BJ (cell line): ENCODE measurements at regions not wholly inside any gene's neighbourhood (a gene's known extent, or its start where the extent isn't known, plus 50 kb on each side); places are given as distances from the start of the nearest gene placed in this dataset.

ENCODE experiments used
- CTCF ChIA-PET: fragments of 350-600 bp; formaldehyde crosslinking; extraction: SDS; loops from one replicate; lab custom pipeline; 2021; ENCODE audit warnings: antibody characterized with exemption, inconsistent platforms; lab: Yijun Ruan, JAX
- POLR2A ChIA-PET: fragments of 300-600 bp; sonication (Branson Sonifier 250); formaldehyde crosslinking; extraction: SDS; loops from one replicate; lab custom pipeline; 2021; ENCODE audit warnings: antibody characterized with exemption; lab: Charles Lee
- DNase-seq: peaks from one replicate; pipeline ENCODE4 v3.0.0-alpha.2; 2011; ENCODE audit warnings: low read depth
- H3K27me3 ChIP-seq: 2 replicates; pipeline ENCODE4 v1.6.0; 2011; ENCODE audit warnings: low read length; ENCODE audit not compliant: control insufficient read depth, insufficient read depth
- H3K36me3 ChIP-seq: 2 replicates; pipeline ENCODE4 v1.5.1; 2011; ENCODE audit warnings: low read length; ENCODE audit not compliant: control insufficient read depth, insufficient read depth
- H3K4me3 ChIP-seq: 2 replicates; pipeline ENCODE4 v1.5.1; 2011; ENCODE audit warnings: low read depth, mild to moderate bottlenecking, control low read depth, low read length
- TF ChIP-seq, protein P1 (sequence below): IDR thresholded peaks from 2 replicates; pipeline ENCODE4 v1.5.1; 2011; ENCODE audit warnings: low read depth, mild to moderate bottlenecking, control low read depth, inconsistent platforms, low read length, moderate library complexity; ENCODE audit not compliant: insufficient read depth

- CTCF ChIA-PET, result no interaction called here
- Histone ChIP-seq H3K4me3 (no peak overlapping the region), H3K36me3 (no peaks in the 10 kb centered on the region), H3K27me3 (no peaks in the 10 kb centered on the region)
- no peak for DNase-seq
- POLR2A ChIA-PET, result no interaction called here
- TF ChIP-seq, protein P1, sequence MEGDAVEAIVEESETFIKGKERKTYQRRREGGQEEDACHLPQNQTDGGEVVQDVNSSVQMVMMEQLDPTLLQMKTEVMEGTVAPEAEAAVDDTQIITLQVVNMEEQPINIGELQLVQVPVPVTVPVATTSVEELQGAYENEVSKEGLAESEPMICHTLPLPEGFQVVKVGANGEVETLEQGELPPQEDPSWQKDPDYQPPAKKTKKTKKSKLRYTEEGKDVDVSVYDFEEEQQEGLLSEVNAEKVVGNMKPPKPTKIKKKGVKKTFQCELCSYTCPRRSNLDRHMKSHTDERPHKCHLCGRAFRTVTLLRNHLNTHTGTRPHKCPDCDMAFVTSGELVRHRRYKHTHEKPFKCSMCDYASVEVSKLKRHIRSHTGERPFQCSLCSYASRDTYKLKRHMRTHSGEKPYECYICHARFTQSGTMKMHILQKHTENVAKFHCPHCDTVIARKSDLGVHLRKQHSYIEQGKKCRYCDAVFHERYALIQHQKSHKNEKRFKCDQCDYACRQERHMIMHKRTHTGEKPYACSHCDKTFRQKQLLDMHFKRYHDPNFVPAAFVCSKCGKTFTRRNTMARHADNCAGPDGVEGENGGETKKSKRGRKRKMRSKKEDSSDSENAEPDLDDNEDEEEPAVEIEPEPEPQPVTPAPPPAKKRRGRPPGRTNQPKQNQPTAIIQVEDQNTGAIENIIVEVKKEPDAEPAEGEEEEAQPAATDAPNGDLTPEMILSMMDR, result no peak
Observed at GRCh38 chr1:69291541-69291940, 276.2 kb upstream of the LRRC7 start.

GRCh38 chr1:69292833-69293232 lies 274.9 kb upstream of the LRRC7 start:
- TF ChIP-seq, protein P1, result no peak
- Histone ChIP-seq H3K4me3 (no peak overlapping the region), H3K27me3 (no peaks in the 10 kb centered on the region), H3K36me3 (no peaks in the 10 kb centered on the region)
- ChIA-PET POLR2A (no interaction called here), CTCF (interaction anchor here (0.6 kb wide), 1 partner anchor 1719 kb away, joined by 3 read pairs; no protein-coding TSS in a partner anchor)
- DNase-seq, result no peak

- no peak for DNase-seq
- Histone ChIP-seq H3K27me3 (no peaks in the 10 kb centered on the region), H3K4me3 (no peak overlapping the region), H3K36me3 (no peaks in the 10 kb centered on the region)
- POLR2A ChIA-PET, result no interaction called here
- CTCF ChIA-PET, result no interaction called here
- TF ChIP-seq, protein P1, result no peak
Observed at GRCh38 chr1:69294171-69294570, 273.6 kb upstream of the LRRC7 start.

GRCh38 chr1:69295265-69295664 lies 272.5 kb upstream of the LRRC7 start:
- ChIA-PET CTCF (no interaction called here), POLR2A (no interaction called here)
- TF ChIP-seq, protein P1, result no peak
- Histone ChIP-seq H3K36me3 (no peaks in the 10 kb centered on the region), H3K27me3 (no peaks in the 10 kb centered on the region), H3K4me3 (no peak overlapping the region)
- no peak for DNase-seq

DNA sequence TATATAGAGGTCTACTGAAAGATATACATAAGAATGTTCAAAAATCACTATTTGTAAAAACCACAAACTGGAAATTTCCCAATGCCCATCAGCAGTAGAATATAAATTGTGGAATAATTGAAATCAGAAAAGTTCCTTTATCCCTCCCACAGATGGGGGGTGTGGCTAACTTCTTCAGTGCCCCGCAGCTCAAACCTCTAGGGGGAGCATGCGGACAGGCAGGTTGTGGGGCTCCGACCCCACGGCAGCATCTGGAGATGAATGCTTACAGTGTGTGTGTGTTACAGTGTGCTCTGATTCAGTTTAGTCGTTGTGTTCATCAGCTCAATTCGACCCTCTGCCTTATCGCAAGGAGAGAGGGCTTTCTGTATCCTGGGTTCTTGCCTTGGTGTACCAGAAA lies 262.1 kb upstream of the LRRC7 start:
- no peak for DNase-seq
- H3K27me3 ChIP-seq, result no peaks in the 10 kb centered on the region
- TF ChIP-seq, protein P1, result no peak
- H3K36me3 ChIP-seq, result no peaks in the 10 kb centered on the region
- CTCF ChIA-PET, result no interaction called here
- H3K4me3 ChIP-seq, result no peak overlapping the region
- POLR2A ChIA-PET, result no interaction called here
